ENCODE measurements at regions not wholly inside any gene's neighbourhood (a gene's known extent, or its start where the extent isn't known, plus 50 kb on each side); places are given as distances from the start of the nearest gene placed in this dataset.

DNA sequence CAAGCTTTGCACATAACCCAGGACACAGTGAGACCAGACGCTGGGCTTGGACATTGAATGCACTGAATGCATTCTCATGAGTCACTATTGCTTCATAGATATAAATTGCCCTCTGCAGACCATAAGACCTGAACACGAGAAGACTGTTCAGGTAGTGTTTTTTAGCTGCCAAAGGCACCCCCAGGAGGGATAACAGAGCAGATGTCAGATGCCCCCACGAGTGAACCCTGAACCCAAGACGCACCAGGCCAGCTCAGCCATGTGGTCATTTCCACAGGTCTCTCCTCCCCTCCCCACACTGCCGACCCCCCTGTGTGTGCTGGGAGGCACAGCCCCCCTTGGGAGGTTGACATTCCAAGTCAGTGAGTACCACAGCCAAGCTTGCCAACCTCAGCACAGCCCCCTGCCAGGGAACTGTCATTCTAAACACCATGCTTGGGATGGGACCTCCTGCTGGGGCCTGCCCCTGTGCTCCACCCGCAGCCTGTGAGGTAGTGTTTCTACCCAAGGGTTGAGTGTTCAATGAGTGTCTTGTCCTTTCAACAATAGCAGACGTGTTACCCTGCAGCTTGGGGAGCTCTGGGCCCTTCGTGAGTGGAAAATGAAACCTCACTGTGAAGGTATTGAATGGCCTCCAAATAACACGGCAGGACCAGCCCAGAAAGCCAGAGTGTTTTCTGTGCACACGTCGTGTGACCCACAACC lies 68.2 kb downstream of the PSMG1 start:
- TF ChIP-seq POLR2A (IDR thresholded peaks at IDR 0.05; ENCODE audit: extremely low read depth, insufficient read length): no peak
- TF ChIP-seq, protein P1, sequence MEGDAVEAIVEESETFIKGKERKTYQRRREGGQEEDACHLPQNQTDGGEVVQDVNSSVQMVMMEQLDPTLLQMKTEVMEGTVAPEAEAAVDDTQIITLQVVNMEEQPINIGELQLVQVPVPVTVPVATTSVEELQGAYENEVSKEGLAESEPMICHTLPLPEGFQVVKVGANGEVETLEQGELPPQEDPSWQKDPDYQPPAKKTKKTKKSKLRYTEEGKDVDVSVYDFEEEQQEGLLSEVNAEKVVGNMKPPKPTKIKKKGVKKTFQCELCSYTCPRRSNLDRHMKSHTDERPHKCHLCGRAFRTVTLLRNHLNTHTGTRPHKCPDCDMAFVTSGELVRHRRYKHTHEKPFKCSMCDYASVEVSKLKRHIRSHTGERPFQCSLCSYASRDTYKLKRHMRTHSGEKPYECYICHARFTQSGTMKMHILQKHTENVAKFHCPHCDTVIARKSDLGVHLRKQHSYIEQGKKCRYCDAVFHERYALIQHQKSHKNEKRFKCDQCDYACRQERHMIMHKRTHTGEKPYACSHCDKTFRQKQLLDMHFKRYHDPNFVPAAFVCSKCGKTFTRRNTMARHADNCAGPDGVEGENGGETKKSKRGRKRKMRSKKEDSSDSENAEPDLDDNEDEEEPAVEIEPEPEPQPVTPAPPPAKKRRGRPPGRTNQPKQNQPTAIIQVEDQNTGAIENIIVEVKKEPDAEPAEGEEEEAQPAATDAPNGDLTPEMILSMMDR (IDR thresholded peaks at IDR 0.05; ENCODE audit: low read depth, low read length): no peak
